Tibial nerve (tissue), 3 donors: ENCODE measurements at regions not wholly inside any gene's neighbourhood (a gene's known extent, or its start where the extent isn't known, plus 50 kb on each side); places are given as distances from the start of the nearest gene placed in this dataset.

Experiments used
- POLR2A ChIP-seq, 2 donors: fragments of 450-650 bp; IDR thresholded peaks; one replicate each; pipeline ENCODE4 v1.6.1; 2017; ENCODE audit warnings: antibody characterized with exemption in 2 of 2, mild to moderate bottlenecking in 2 of 2, moderate library complexity in 2 of 2
- TF ChIP-seq, protein P1 (sequence below), 5 experiments: fragments of 200-600 bp in 3 of 5; fragments of 450-650 bp in 2 of 5; sonication (generic) in 3 of 5; IDR thresholded peaks; one replicate each; pipeline ENCODE4 v1.5.1; 2016 to 2019; ENCODE audit warnings: antibody characterized with exemption in 5 of 5, mild to moderate bottlenecking in 3 of 5, moderate library complexity in 2 of 5

DNA sequence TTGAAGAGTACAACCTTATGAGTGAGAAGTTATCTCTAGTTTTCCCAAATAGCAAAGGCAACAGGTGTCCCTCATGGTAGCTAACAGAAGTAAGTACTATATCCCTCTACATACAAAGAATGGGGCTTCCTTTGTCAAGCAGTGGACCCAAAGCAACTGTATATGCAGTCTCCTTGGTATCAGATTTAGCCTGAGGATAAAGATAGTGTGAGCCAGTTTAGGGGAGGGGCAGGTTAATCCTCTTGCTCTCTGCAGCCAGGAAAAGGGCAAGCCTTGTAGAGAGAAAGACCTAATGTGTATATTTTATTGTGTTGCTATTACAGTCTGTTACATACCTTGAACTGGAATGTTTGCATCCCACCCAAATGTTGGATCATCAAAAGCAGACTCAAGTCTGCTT lies 117.9 kb upstream of the COL8A1 start:
- TF ChIP-seq, protein P1, sequence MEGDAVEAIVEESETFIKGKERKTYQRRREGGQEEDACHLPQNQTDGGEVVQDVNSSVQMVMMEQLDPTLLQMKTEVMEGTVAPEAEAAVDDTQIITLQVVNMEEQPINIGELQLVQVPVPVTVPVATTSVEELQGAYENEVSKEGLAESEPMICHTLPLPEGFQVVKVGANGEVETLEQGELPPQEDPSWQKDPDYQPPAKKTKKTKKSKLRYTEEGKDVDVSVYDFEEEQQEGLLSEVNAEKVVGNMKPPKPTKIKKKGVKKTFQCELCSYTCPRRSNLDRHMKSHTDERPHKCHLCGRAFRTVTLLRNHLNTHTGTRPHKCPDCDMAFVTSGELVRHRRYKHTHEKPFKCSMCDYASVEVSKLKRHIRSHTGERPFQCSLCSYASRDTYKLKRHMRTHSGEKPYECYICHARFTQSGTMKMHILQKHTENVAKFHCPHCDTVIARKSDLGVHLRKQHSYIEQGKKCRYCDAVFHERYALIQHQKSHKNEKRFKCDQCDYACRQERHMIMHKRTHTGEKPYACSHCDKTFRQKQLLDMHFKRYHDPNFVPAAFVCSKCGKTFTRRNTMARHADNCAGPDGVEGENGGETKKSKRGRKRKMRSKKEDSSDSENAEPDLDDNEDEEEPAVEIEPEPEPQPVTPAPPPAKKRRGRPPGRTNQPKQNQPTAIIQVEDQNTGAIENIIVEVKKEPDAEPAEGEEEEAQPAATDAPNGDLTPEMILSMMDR (IDR thresholded peaks at IDR 0.05): no peak
- no peak for TF ChIP-seq POLR2A (IDR thresholded peaks at IDR 0.05)
